DOHH2 (cell line): ENCODE measurements at regions not wholly inside any gene's neighbourhood (a gene's known extent, or its start where the extent isn't known, plus 50 kb on each side); places are given as distances from the start of the nearest gene placed in this dataset.

Experiments used
- CTCF ChIP-seq: fragments of 200-600 bp; sonication (generic); IDR thresholded peaks from one replicate; pipeline ENCODE4 v1.5.1; 2014; ENCODE audit warnings: antibody characterized with exemption, mild to moderate bottlenecking, low read depth, low read length; ENCODE audit not compliant: poor library complexity, severe bottlenecking
- EZH2phosphoT487 ChIP-seq: fragments of 200-600 bp; sonication (generic); IDR thresholded peaks from 2 replicates; pipeline ENCODE4 v1.6.1; 2017; ENCODE audit warnings: borderline replicate concordance, mild to moderate bottlenecking, antibody characterized with exemption, low read length, moderate library complexity, mixed read lengths

DNA sequence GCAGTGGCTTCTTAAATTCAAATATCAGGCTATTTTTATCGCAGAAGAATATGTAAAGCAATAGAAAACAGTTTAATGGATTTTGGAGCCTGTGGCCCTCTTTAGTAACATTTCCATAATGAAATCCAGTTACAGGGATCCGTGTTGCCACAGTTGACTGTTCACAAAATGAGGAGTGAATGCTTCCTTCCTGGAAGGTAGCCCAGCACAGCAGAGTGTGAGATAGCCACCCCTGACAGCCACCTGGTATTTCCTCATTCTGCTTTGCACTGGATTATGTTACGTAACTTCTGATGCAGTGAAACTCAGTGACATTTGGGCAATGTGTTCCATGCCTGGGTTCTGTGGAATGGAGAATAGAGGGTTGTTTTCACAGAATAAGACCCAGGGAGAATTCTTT, 517.2 kb downstream of the RBFOX1 start:
- TF ChIP-seq CTCF (no peak), EZH2phosphoT487 (no peak)
